ENCODE measurements at regions not wholly inside any gene's neighbourhood (a gene's known extent, or its start where the extent isn't known, plus 50 kb on each side); places are given as distances from the start of the nearest gene placed in this dataset.
"Not testable (repeated sequence)": the region's sequence is repeated elsewhere in the genome, so short reads cannot be mapped to it uniquely, and the experiment has no call there.

- POLR2A ChIA-PET; H3K4me3 ChIP-seq (ENCODE audit: low read depth, low read length); H3K4me1 ChIP-seq (ENCODE audit: control insufficient read depth, insufficient read depth, low read length); H3K36me3 ChIP-seq (ENCODE audit: control insufficient read depth in 2 of 2, insufficient read depth in 1 of 2, low read length in 2 of 2); CTCF ChIA-PET; H3K9me3 ChIP-seq (ENCODE audit: control insufficient read depth, insufficient read depth, low read depth, low read length); H3K27ac ChIP-seq (ENCODE audit: extremely low read depth, low read depth, low read length): not testable (repeated sequence)
Observed at GRCh38 chrX:138282598-138283150, 428.8 kb downstream of the FGF13 start.

DNA sequence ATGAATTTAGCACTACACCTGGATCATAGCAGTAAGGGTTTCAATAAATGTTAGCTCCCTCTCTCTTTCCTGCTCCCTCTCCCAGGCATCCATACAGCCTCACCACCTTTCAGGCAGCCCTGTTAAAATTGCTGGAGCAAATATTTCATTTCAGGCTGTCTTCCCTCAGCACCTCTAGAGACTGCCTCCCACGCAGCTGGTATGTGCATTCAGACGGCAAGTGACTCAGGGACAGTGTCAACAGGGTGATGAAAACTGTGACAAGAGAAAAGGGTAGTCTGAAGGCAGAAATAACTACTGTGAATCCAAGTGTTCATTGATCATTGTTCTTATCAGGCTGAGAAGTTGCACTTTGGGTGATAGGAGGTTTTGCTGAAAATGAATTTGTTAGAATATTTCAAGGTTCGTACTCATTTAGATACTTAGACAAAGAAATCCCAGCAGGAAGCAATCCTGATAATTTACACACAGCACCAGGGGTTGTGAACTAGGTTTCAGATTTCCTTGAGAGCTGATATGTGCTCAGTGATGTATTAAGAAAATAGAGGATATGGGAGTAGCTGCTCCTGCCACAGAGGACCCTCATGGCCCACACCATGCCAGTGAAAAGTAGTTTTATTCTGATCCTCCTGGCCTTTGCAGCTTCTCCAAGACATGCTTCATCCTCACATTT, 424.2 kb downstream of the FGF13 start:
- ChIA-PET POLR2A (no interaction called here), CTCF (no interaction called here)
- TF ChIP-seq ZNF350 (tag by site-specific recombination; IDR thresholded peaks at IDR 0.05) (no peak), ZNF670 (tag by site-specific recombination; IDR thresholded peaks at IDR 0.05; ENCODE audit: low read depth) (no peak), ZNF112 (tag by site-specific recombination; IDR thresholded peaks at IDR 0.05) (no peak), ZNF37A (tag by site-specific recombination; IDR thresholded peaks at IDR 0.05) (no peak), ZNF600 (tag by site-specific recombination; IDR thresholded peaks at IDR 0.05) (no peak), ZNF19 (tag by site-specific recombination; IDR thresholded peaks at IDR 0.05; ENCODE audit: low read depth) (no peak), KLF7 (tag by site-specific recombination; IDR thresholded peaks at IDR 0.05; ENCODE audit: borderline replicate concordance) (no peak), ZNF521 (tag by site-specific recombination; IDR thresholded peaks at IDR 0.05) (no peak), KLF10 (tag by site-specific recombination; IDR thresholded peaks at IDR 0.05) (no peak), ZNF791 (tag by site-specific recombination; IDR thresholded peaks at IDR 0.05) (no peak), SCRT1 (tag by site-specific recombination; IDR thresholded peaks at IDR 0.05; ENCODE audit: borderline replicate concordance) (no peak), GFI1B (tag by site-specific recombination; IDR thresholded peaks at IDR 0.05) (no peak)
- TF ChIP-seq, protein P1, sequence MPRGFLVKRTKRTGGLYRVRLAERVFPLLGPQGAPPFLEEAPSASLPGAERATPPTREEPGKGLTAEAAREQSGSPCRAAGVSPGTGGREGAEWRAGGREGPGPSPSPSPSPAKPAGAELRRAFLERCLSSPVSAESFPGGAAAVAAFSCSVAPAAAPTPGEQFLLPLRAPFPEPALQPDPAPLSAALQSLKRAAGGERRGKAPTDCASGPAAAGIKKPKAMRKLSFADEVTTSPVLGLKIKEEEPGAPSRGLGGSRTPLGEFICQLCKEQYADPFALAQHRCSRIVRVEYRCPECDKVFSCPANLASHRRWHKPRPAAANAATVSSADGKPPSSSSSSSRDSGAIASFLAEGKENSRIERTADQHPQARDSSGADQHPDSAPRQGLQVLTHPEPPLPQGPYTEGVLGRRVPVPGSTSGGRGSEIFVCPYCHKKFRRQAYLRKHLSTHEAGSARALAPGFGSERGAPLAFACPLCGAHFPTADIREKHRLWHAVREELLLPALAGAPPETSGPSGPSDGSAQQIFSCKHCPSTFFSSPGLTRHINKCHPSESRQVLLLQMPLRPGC (tag by site-specific recombination; IDR thresholded peaks at IDR 0.05), result no peak
- TF ChIP-seq, protein P2, sequence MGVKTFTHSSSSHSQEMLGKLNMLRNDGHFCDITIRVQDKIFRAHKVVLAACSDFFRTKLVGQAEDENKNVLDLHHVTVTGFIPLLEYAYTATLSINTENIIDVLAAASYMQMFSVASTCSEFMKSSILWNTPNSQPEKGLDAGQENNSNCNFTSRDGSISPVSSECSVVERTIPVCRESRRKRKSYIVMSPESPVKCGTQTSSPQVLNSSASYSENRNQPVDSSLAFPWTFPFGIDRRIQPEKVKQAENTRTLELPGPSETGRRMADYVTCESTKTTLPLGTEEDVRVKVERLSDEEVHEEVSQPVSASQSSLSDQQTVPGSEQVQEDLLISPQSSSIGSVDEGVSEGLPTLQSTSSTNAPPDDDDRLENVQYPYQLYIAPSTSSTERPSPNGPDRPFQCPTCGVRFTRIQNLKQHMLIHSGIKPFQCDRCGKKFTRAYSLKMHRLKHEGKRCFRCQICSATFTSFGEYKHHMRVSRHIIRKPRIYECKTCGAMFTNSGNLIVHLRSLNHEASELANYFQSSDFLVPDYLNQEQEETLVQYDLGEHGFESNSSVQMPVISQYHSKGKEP (tag by site-specific recombination; IDR thresholded peaks at IDR 0.05), result no peak
- no peaks in the 10 kb centered on the region for H3K9me3 ChIP-seq (ENCODE audit: control insufficient read depth, insufficient read depth, low read depth, low read length)
- H3K36me3 ChIP-seq (ENCODE audit: control insufficient read depth in 2 of 2, insufficient read depth in 1 of 2, low read length in 2 of 2), result no peaks in the 10 kb centered on the region
- H3K4me3 ChIP-seq (ENCODE audit: low read depth, low read length), result no peak overlapping the region
- H3K4me1 ChIP-seq (ENCODE audit: control insufficient read depth, insufficient read depth, low read length), result no peaks in the 10 kb centered on the region
- H3K27ac ChIP-seq (ENCODE audit: extremely low read depth, low read depth, low read length), result no peak overlapping the region

DNA sequence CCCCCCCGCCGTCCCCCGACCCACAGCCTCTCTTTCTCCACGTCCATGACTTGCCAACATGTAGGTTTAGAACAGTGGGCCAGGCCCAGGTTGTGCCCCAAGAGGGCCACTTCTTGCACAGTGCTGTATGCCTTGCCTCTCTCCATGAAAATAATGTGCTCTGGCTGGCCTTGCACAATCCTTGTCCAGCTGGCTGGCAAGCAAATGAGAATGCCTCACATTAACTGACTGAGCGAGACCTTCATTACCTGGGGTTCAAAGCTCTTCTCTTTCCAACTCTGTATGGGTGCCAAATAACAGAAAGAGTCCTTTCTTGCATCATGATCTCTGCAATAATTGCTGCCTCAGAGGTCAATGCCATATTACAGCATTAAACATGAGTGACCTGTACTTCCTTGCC, 416.6 kb downstream of the FGF13 start:
- ChIA-PET CTCF (interaction anchor here (0.6 to 0.7 kb wide), 2 partner anchors 49 to 172 kb away, joined by 3 to 4 read pairs; no protein-coding TSS in a partner anchor), POLR2A (no interaction called here)
- TF ChIP-seq MZF1 (tag by site-specific recombination; IDR thresholded peaks at IDR 0.05; ENCODE audit: borderline replicate concordance) (no peak), ZXDB (tag by site-specific recombination; IDR thresholded peaks at IDR 0.05) (no peak), ZBTB20 (tag by site-specific recombination; IDR thresholded peaks at IDR 0.05) (no peak), ZNF174 (tag by site-specific recombination; IDR thresholded peaks at IDR 0.05) (no peak), ZBTB49 (tag by site-specific recombination; IDR thresholded peaks at IDR 0.05; ENCODE audit: low read depth) (no peak), ZNF280D (tag by site-specific recombination; IDR thresholded peaks at IDR 0.05) (no peak), ZNF416 (tag by site-specific recombination; IDR thresholded peaks at IDR 0.05) (no peak), ZNF785 (tag by site-specific recombination; IDR thresholded peaks at IDR 0.05) (no peak), ZNF341 (tag by site-specific recombination; IDR thresholded peaks at IDR 0.05; ENCODE audit: low read depth) (no peak)

More for the DNA sequence above, 416.6 kb downstream of the FGF13 start:
- Histone ChIP-seq H3K4me1 (ENCODE audit: control insufficient read depth, insufficient read depth, low read length) (no peaks in the 10 kb centered on the region), H3K9me3 (ENCODE audit: control insufficient read depth, insufficient read depth, low read depth, low read length) (no peaks in the 10 kb centered on the region), H3K27ac (ENCODE audit: extremely low read depth, low read depth, low read length) (no peak overlapping the region), H3K4me3 (ENCODE audit: low read depth, low read length) (no peak overlapping the region), H3K36me3 (ENCODE audit: control insufficient read depth in 2 of 2, insufficient read depth in 1 of 2, low read length in 2 of 2) (no peaks in the 10 kb centered on the region)
